Trophoblast cell (in vitro differentiated cells and primary cell): ENCODE measurements at regions not wholly inside any gene's neighbourhood (a gene's known extent, or its start where the extent isn't known, plus 50 kb on each side); places are given as distances from the start of the nearest gene placed in this dataset.

Experiments used
- DNase-seq, 2 donors: peaks; one replicate each; pipeline ENCODE4 v3.0.0-alpha.2; 2016
- H2AFZ ChIP-seq: 2 replicates; pipeline ENCODE4 v1.6.1; 2013; ENCODE audit warnings: low read length, moderate library complexity, mild to moderate bottlenecking; ENCODE audit not compliant: insufficient read depth, poor library complexity
- H2AK5ac ChIP-seq: 2 replicates; pipeline ENCODE4 v1.6.1; 2013; ENCODE audit warnings: mild to moderate bottlenecking, low read length
- H2BK120ac ChIP-seq: 2 replicates; pipeline ENCODE4 v1.6.1; 2013; ENCODE audit warnings: low read length, mild to moderate bottlenecking, moderate library complexity; ENCODE audit not compliant: insufficient read depth, poor library complexity
- H2BK12ac ChIP-seq: 2 replicates; pipeline ENCODE4 v1.6.1; 2013; ENCODE audit warnings: mild to moderate bottlenecking, low read length, moderate library complexity
- H2BK5ac ChIP-seq: 2 replicates; pipeline ENCODE4 v1.6.1; 2013; ENCODE audit warnings: low read length, low read depth, moderate library complexity, mild to moderate bottlenecking; ENCODE audit not compliant: poor library complexity
- H3K14ac ChIP-seq: 2 replicates; pipeline ENCODE4 v1.6.1; 2013; ENCODE audit warnings: mild to moderate bottlenecking, low read length
- H3K18ac ChIP-seq: 2 replicates; pipeline ENCODE4 v1.6.1; 2013; ENCODE audit warnings: mild to moderate bottlenecking, low read length
- H3K23ac ChIP-seq: 2 replicates; pipeline ENCODE4 v1.6.1; 2013; ENCODE audit warnings: low read length
- H3K27ac ChIP-seq: 2 replicates; pipeline ENCODE4 v1.5.1; 2013; ENCODE audit warnings: low read depth, mild to moderate bottlenecking, inconsistent platforms, low read length, moderate library complexity
- H3K27me3 ChIP-seq: 2 replicates; pipeline ENCODE4 v1.6.1; 2013; ENCODE audit warnings: inconsistent platforms, mild to moderate bottlenecking, low read length, moderate library complexity; ENCODE audit not compliant: insufficient read depth
- H3K36me3 ChIP-seq, 2 experiments: 1 replicate in 1 of 2; 2 replicates in 1 of 2; pipeline ENCODE4 v1.6.1; 2013; ENCODE audit warnings: low read length in 2 of 2, mild to moderate bottlenecking in 2 of 2, moderate library complexity in 1 of 2; ENCODE audit not compliant: insufficient read depth in 2 of 2, control insufficient read depth in 1 of 2
- H3K4ac ChIP-seq: 2 replicates; pipeline ENCODE4 v1.6.1; 2013; ENCODE audit warnings: low read depth, mild to moderate bottlenecking, low read length, moderate library complexity
- H3K4me1 ChIP-seq, 2 experiments: 1 replicate in 1 of 2; 2 replicates in 1 of 2; pipeline ENCODE4 v1.6.1; 2013; ENCODE audit warnings: low read length in 2 of 2, mild to moderate bottlenecking in 2 of 2, moderate library complexity in 1 of 2; ENCODE audit not compliant: insufficient read depth in 2 of 2, control insufficient read depth in 1 of 2
- H3K4me2 ChIP-seq: 2 replicates; pipeline ENCODE4 v1.6.1; 2013; ENCODE audit warnings: inconsistent platforms, mild to moderate bottlenecking, low read length, moderate library complexity
- H3K4me3 ChIP-seq: 2 replicates; pipeline ENCODE4 v1.5.1; 2013; ENCODE audit warnings: mild to moderate bottlenecking, low read depth, low read length, inconsistent platforms
- H3K79me1 ChIP-seq: one replicate; pipeline ENCODE4 v1.6.1; 2013; ENCODE audit warnings: low read length
- H3K79me2 ChIP-seq: 2 replicates; pipeline ENCODE4 v1.6.1; 2013; ENCODE audit warnings: low read length, mild to moderate bottlenecking; ENCODE audit not compliant: control insufficient read depth, insufficient read depth, poor library complexity
- H3K9ac ChIP-seq: 2 replicates; pipeline ENCODE4 v1.6.1; 2013; ENCODE audit warnings: mild to moderate bottlenecking, low read length
- H3K9me3 ChIP-seq: 2 replicates; pipeline ENCODE4 v1.6.1; 2013; ENCODE audit warnings: low read depth, mild to moderate bottlenecking, control low read depth, inconsistent platforms, low read length; ENCODE audit not compliant: insufficient read depth
- H4K12ac ChIP-seq: 2 replicates; pipeline ENCODE4 v1.6.1; 2013; ENCODE audit warnings: low read depth, mild to moderate bottlenecking, low read length, moderate library complexity
- H4K8ac ChIP-seq: 2 replicates; pipeline ENCODE4 v1.6.1; 2013; ENCODE audit warnings: low read depth, mild to moderate bottlenecking, low read length, moderate library complexity
- H4K91ac ChIP-seq: one replicate; pipeline ENCODE4 v1.6.1; 2013; ENCODE audit warnings: low read depth, mild to moderate bottlenecking, low read length, moderate library complexity
- WGBS: extraction: QIAGEN DNeasy Blood & Tissue Kit; methylation state at CpG from one replicate; pipeline ENCODE4 v1.1.7; 2013; ENCODE audit warnings: missing lambda C conversion rate; ENCODE audit not compliant: insufficient read length, insufficient coverage; ENCODE audit errors: extremely low coverage; 5-methylcytosine and 5-hydroxymethylcytosine counted together

DNA sequence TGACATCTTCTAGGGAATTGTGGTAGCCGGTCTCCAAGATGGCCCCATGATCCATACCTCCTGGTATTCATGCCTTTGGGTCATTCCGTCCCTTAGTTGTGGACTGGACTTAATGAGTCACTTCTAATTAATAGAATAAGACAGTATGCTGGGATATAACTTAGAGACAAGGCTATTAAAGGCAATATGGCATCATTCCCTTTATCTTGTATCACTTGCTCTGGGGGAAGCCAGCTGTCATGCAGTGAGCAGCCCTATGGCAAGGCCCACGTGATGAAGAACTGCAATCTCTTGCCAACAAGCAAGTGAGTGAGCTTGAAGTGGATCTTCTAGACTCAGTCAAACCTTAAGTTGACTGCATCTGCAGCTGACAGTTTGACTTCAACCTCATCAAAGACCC, 97.8 kb upstream of the MED13 start:
- H2BK5ac ChIP-seq: no peak overlapping the region
- H3K4ac ChIP-seq: no peak overlapping the region
- H3K36me3 ChIP-seq: no peaks in the 10 kb centered on the region
- no peak overlapping the region for H4K8ac ChIP-seq
- no peak overlapping the region for H2BK12ac ChIP-seq
- peak overlapping the region; percentile 53 for H3K23ac ChIP-seq
- no CpG with 5 or more reads among the region's 3 CpGs for WGBS
- H3K27ac ChIP-seq: no peak overlapping the region
- no peak overlapping the region for H3K4me3 ChIP-seq
- no peak overlapping the region for H4K91ac ChIP-seq
- no peak overlapping the region for H3K14ac ChIP-seq
- H3K27me3 ChIP-seq: no peaks in the 10 kb centered on the region
- no peak overlapping the region for H3K9ac ChIP-seq
- peak in 1 of 2 donors; percentile 26 for DNase-seq
- H2BK120ac ChIP-seq: no peak overlapping the region
- H3K18ac ChIP-seq: no peak overlapping the region
- no peak overlapping the region for H2AK5ac ChIP-seq
- no peaks in the 10 kb centered on the region for H3K79me2 ChIP-seq
- H3K4me1 ChIP-seq: peaks cover 0 to 5% of the 10 kb centered on the region in 2 experiments
- no peak overlapping the region for H3K4me2 ChIP-seq
- no peak overlapping the region for H4K12ac ChIP-seq
- no peak overlapping the region for H2AFZ ChIP-seq
- peaks cover 5% of the 10 kb centered on the region for H3K79me1 ChIP-seq
- H3K9me3 ChIP-seq: peaks cover 2% of the 10 kb centered on the region

- Histone ChIP-seq H2AFZ (no peak overlapping the region), H4K12ac (no peak overlapping the region), H4K8ac (no peak overlapping the region), H3K23ac (no peak overlapping the region), H3K27me3 (no peaks in the 10 kb centered on the region), H3K4me2 (no peak overlapping the region), H3K36me3 (no peaks in the 10 kb centered on the region), H2AK5ac (no peak overlapping the region), H3K79me2 (no peaks in the 10 kb centered on the region), H3K9ac (no peak overlapping the region), H2BK120ac (no peak overlapping the region), H3K4ac (no peak overlapping the region), H3K4me3 (no peak overlapping the region), H3K14ac (no peak overlapping the region), H4K91ac (peak overlapping the region; percentile 45), H3K18ac (no peak overlapping the region), H2BK5ac (peak overlapping the region; percentile 39), H3K9me3 (peaks cover 2% of the 10 kb centered on the region), H3K79me1 (peaks cover 5% of the 10 kb centered on the region), H3K27ac (no peak overlapping the region), H3K4me1 (peaks cover 0 to 5% of the 10 kb centered on the region in 2 experiments), H2BK12ac (no peak overlapping the region)
- no peak for DNase-seq
- WGBS: no CpG with 5 or more reads among the region's 6 CpGs
Observed at GRCh38 chr17:62161405-62162148, 96.5 kb upstream of the MED13 start.

DNA sequence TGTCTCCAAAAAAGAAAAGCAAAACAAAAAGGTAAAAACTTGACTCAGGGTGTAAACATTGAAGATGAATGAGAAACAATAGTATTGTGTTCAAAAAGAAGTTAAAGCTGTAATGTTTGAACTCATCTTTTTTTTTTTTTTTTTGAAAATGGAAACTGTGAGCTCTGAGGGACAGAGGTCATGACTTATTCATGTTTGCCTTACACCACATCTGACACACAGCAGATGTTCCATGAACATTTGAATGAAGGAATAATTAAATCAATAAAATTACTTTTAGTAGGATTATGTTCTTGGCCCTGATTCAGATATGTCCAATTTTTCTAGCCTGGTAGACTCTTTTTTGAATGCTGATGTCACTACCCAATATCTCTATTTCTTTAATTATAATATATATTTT, 95.7 kb upstream of the MED13 start:
- no peaks in the 10 kb centered on the region for H3K79me2 ChIP-seq
- peaks cover 5% of the 10 kb centered on the region for H3K79me1 ChIP-seq
- no peak overlapping the region for H2BK12ac ChIP-seq
- no peak overlapping the region for H2AK5ac ChIP-seq
- no peak overlapping the region for H4K91ac ChIP-seq
- no peaks in the 10 kb centered on the region for H3K36me3 ChIP-seq
- DNase-seq: no peak
- peaks cover 2% of the 10 kb centered on the region for H3K9me3 ChIP-seq
- no peak overlapping the region for H3K4me2 ChIP-seq
- no peak overlapping the region for H2BK5ac ChIP-seq
- H3K23ac ChIP-seq: no peak overlapping the region
- H2BK120ac ChIP-seq: no peak overlapping the region
- no peak overlapping the region for H2AFZ ChIP-seq
- H4K8ac ChIP-seq: no peak overlapping the region
- H3K4me3 ChIP-seq: no peak overlapping the region
- H3K14ac ChIP-seq: no peak overlapping the region
- no peaks in the 10 kb centered on the region for H3K27me3 ChIP-seq
- H3K27ac ChIP-seq: no peak overlapping the region
- no peak overlapping the region for H3K4ac ChIP-seq
- no peak overlapping the region for H3K9ac ChIP-seq
- no peak overlapping the region for H4K12ac ChIP-seq
- H3K4me1 ChIP-seq: peaks cover 0 to 5% of the 10 kb centered on the region in 2 experiments
- no peak overlapping the region for H3K18ac ChIP-seq

DNA sequence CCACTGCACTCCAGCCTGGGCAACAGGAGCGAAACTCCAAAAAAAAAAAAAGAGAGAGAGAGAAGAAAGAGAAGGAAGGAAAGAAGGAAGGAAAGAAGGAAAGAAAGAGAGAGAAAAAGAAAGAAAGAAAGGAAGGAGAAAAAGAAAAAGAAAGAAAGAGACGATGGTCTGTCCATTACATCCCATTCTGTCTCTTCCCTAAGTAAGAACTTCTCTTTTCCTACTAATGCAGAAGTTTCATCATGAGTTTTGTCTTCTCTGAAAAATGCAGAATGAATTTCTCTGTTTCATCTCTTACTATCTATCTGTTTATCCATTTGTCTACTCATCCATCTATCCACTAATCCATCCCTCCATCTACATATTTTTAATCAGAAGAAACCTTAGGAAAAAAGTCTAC, 94.9 kb upstream of the MED13 start:
- no peaks in the 10 kb centered on the region for H3K27me3 ChIP-seq
- H3K9me3 ChIP-seq: peaks cover 2% of the 10 kb centered on the region
- no peak overlapping the region for H2BK12ac ChIP-seq
- H4K8ac ChIP-seq: no peak overlapping the region
- no peak for DNase-seq
- WGBS: no CpG with 5 or more reads among the region's 2 CpGs
- H3K27ac ChIP-seq: no peak overlapping the region
- no peak overlapping the region for H3K14ac ChIP-seq
- no peak overlapping the region for H4K91ac ChIP-seq
- H3K23ac ChIP-seq: no peak overlapping the region
- no peak overlapping the region for H3K4me3 ChIP-seq
- no peak overlapping the region for H2BK120ac ChIP-seq
- no peaks in the 10 kb centered on the region for H3K79me2 ChIP-seq
- H3K9ac ChIP-seq: no peak overlapping the region
- H2BK5ac ChIP-seq: no peak overlapping the region
- H3K18ac ChIP-seq: no peak overlapping the region
- H3K4ac ChIP-seq: no peak overlapping the region
- no peak overlapping the region for H2AK5ac ChIP-seq
- no peaks in the 10 kb centered on the region for H3K36me3 ChIP-seq
- no peak overlapping the region for H2AFZ ChIP-seq
- H3K4me1 ChIP-seq: peaks cover 0 to 5% of the 10 kb centered on the region in 2 experiments
- no peak overlapping the region for H3K4me2 ChIP-seq
- H3K79me1 ChIP-seq: peaks cover 5% of the 10 kb centered on the region
- no peak overlapping the region for H4K12ac ChIP-seq
